ENCODE measurements at regions not wholly inside any gene's neighbourhood (a gene's known extent, or its start where the extent isn't known, plus 50 kb on each side); places are given as distances from the start of the nearest gene placed in this dataset.
"Not testable (repeated sequence)": the region's sequence is repeated elsewhere in the genome, so short reads cannot be mapped to it uniquely, and the experiment has no call there.

DNA sequence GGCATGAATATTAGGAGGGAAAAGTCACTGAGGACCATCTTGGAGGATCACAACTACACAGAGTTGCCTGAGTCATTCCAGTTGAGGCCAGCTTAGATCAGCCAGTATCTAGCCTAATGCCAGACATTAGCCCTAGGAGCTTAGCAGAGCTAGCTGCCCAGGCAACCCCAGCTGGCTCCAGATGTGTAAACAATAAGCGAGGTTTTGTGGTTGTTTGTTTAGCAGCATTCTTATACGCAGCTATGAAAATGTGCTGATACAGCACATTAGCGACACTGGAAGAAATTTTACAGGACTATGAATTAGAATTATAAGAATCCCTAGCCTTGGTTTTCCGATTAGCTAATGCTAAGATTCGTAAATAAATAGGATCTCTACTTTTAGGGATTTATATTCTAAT is 59.3 kb downstream of the BTBD3 start:
- peak in 1 of 2 experiments; percentile 9 for DNase-seq

GRCh38 chr20:11978496-11978895 is 60.8 kb downstream of the BTBD3 start:
- no peaks in the 10 kb centered on the region for H3K36me3 ChIP-seq
- H3K9me3 ChIP-seq (replicated peaks): 0 out of 2 replicates have a peak, but pooled peaks cover 3% of the 10 kb centered on the region
- H3K4me1 ChIP-seq: no peaks in the 10 kb centered on the region
- no peak overlapping the region for H3K27ac ChIP-seq
- peak in 1 of 2 experiments; percentile 22 for DNase-seq
- no peak overlapping the region for H3K4me3 ChIP-seq
- no peaks in the 10 kb centered on the region for H3K27me3 ChIP-seq

More for the DNA sequence above, 59.3 kb downstream of the BTBD3 start:
- no peaks in the 10 kb centered on the region for H3K27me3 ChIP-seq
- no peaks in the 10 kb centered on the region for H3K9me3 ChIP-seq (replicated peaks)
- H3K27ac ChIP-seq: no peak overlapping the region
- H3K4me3 ChIP-seq: no peak overlapping the region
- H3K4me1 ChIP-seq: no peaks in the 10 kb centered on the region
- H3K36me3 ChIP-seq: no peaks in the 10 kb centered on the region

GRCh38 chr20:11979306-11979990 is 61.8 kb downstream of the BTBD3 start:
- 0 out of 2 replicates have a peak, but pooled peaks cover 3% of the 10 kb centered on the region for H3K9me3 ChIP-seq (replicated peaks)
- H3K27me3 ChIP-seq: no peaks in the 10 kb centered on the region
- no peak overlapping the region for H3K4me3 ChIP-seq
- H3K27ac ChIP-seq: no peak overlapping the region
- H3K4me1 ChIP-seq: no peaks in the 10 kb centered on the region
- H3K36me3 ChIP-seq: no peaks in the 10 kb centered on the region
- no peak for DNase-seq

DNA sequence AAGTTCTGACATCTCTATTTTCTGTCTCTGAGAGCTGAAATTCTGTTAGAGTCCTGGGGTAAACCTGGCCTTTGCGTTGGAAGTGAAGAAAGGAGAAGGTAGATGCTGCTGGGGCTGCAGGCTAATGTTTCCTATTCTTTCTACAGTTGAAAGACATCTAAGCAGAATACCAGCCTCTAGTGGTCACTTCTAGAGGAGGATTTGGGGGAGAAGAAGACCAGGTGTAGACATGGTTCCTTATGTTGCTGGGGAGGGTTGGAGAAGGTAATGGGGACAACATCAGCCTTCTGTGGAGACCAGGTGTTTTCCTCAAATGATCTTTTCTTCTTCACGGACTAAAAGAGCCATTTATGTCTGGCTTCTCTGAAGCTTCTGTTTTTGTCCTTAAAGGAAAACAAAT is 62.6 kb downstream of the BTBD3 start:
- no peak overlapping the region for H3K27ac ChIP-seq
- H3K9me3 ChIP-seq (replicated peaks): 0 out of 2 replicates have a peak, but pooled peaks cover 3% of the 10 kb centered on the region
- no peak for DNase-seq
- H3K4me1 ChIP-seq: no peaks in the 10 kb centered on the region
- H3K4me3 ChIP-seq: no peak overlapping the region
- H3K36me3 ChIP-seq: no peaks in the 10 kb centered on the region
- no peaks in the 10 kb centered on the region for H3K27me3 ChIP-seq

DNA sequence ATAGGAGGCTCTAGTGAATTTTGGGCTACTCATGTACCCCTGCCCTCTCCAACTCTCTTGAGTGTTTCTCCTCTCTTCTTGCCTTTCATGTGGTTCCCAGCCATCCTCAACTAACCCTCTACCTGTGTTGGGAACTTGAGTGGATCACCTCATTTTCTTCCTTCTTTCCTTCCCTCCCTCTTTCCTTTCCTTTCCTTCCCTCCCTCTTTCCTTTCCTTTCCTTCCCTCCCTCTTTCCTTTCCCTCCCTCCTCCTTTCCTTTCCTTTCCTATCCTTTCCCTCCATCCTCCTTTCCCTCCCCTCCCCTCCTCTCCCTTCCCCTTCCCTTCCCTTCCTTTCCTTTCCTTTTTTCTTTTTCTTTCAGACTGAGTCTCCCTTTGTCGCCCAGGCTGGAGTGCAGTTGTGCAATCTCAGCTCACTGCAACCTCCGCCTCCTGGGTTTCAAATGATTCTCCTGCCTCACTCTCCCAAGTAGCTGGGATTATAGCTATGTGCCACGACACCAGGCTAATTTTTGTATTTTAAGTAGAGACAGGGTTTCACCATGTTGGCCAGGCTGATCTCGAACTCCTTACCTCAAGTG is 63.8 kb downstream of the BTBD3 start:
- H3K4me1 ChIP-seq: no peaks in the 10 kb centered on the region
- H3K27ac ChIP-seq: no peak overlapping the region
- 0 out of 2 replicates have a peak, but pooled peaks cover 3% of the 10 kb centered on the region for H3K9me3 ChIP-seq (replicated peaks)
- no peak overlapping the region for H3K4me3 ChIP-seq
- H3K36me3 ChIP-seq: no peaks in the 10 kb centered on the region
- no peaks in the 10 kb centered on the region for H3K27me3 ChIP-seq
- DNase-seq: no peak

DNA sequence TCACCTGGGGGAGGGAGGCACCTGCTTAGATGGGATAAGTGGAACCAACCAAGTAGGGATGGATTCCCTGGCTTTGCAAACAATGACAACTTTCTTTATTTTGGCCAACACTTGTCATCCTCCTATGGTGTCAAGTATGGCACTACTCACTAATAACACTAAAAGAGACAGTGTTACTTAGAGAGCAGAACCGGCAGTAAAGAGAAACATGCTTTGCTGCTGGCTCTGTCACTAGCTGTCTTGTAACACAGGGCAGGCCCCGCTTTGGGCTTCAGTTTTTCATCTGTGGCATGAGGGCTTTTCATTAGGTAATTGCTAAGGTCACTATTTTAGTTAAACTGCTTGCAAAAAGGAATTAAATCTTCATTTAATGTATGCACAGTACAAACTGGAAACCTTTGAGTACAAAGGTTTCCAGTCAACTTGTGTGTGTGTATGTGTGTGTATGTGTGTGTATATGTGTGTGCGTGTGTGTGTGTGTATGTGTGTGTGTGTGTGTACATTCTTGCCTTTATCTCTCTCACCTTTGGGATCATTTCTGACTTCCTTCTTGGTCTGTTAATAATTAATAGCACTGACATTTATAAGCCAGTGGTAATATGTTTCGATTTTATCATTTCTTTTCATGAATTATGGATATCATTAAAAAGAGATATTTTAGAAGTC is 64.7 kb downstream of the BTBD3 start:
- Histone ChIP-seq H3K27me3 (no peaks in the 10 kb centered on the region), H3K36me3 (no peaks in the 10 kb centered on the region), H3K27ac (no peak overlapping the region), H3K4me3 (no peak overlapping the region), H3K9me3 (replicated peaks) (0 out of 2 replicates have a peak, but pooled peaks cover 3% of the 10 kb centered on the region), H3K4me1 (no peaks in the 10 kb centered on the region)
- no peak for DNase-seq

DNA sequence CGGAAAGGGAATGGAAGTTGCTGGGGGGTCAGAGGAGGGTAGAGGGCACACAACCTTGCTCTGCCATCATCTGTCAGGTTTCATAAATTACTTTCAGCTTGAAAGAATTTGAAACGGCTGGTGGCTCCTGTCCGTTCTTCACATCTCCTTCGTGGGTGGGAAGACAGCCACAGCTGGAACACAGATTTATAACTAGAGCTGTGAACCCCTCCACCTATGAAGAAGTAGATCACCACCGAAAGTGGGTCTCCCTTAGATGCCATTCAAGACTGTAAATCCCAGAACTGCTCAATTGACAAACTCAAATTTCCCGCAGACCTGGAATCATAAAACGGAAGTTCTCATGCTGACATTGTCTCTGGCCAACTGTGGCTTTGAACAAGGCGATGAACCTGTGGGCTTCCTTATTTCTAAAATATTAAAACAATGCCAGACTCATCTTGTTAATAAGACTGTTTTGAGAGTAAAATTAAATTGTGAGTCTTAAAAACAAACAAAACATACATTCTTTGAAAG is 65.3 kb downstream of the BTBD3 start:
- Histone ChIP-seq H3K4me1 (no peaks in the 10 kb centered on the region), H3K4me3 (no peak overlapping the region), H3K27ac (no peak overlapping the region), H3K36me3 (no peaks in the 10 kb centered on the region), H3K9me3 (replicated peaks) (0 out of 2 replicates have a peak, but pooled peaks cover 3% of the 10 kb centered on the region), H3K27me3 (no peaks in the 10 kb centered on the region)
- DNase-seq: no peak

DNA sequence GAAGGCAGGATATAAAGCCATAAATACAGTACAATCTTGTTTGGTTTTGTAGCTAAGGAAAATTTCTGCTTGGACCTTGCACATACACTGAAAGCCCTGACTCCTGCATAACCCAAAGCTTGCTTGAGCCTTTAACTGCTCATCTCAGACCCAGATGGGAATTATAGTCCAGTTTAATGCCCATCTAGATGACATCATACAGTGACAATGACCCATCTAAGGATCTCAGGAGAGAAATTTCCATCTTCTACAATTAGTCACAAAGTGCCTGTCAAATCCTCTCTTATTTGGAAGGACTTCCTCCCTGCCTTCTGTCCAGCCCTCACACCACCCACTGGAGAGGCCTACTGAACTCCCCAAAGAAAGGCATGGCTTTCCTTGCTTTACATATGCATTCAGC is 69.3 kb downstream of the BTBD3 start:
- DNase-seq: no peak
- Histone ChIP-seq H3K27ac (no peak overlapping the region), H3K36me3 (no peaks in the 10 kb centered on the region), H3K4me3 (no peak overlapping the region), H3K27me3 (no peaks in the 10 kb centered on the region), H3K9me3 (replicated peaks) (0 out of 2 replicates have a peak, but pooled peaks cover 3% of the 10 kb centered on the region), H3K4me1 (no peaks in the 10 kb centered on the region)

DNA sequence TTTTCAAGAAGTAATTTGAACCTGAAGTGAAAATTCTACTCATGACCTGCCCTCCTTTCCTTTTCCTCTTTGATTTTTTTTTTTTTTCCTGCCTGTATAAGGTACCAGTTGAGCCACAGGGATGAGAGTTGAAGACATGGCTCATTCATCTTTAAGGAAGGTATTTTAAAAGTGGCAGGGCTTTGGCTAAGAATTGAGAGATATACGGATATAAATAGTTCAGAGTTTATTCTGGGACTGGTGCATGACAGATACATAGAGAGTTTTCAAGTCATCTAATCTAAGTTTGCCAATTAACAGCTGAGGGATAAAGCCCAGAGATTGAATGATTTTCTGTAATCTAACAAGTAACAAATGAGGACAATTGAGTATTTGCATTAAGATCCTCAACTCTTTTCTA is 69.8 kb downstream of the BTBD3 start:
- Histone ChIP-seq H3K27ac (no peak overlapping the region), H3K4me1 (no peaks in the 10 kb centered on the region), H3K4me3 (no peak overlapping the region), H3K9me3 (replicated peaks) (0 out of 2 replicates have a peak, but pooled peaks cover 3% of the 10 kb centered on the region), H3K27me3 (no peaks in the 10 kb centered on the region), H3K36me3 (no peaks in the 10 kb centered on the region)
- no peak for DNase-seq

- Histone ChIP-seq H3K36me3 (no peaks in the 10 kb centered on the region), H3K9me3 (replicated peaks) (no peaks in the 10 kb centered on the region), H3K4me3 (no peak overlapping the region), H3K27me3 (no peaks in the 10 kb centered on the region), H3K4me1 (no peaks in the 10 kb centered on the region), H3K27ac (no peak overlapping the region)
- DNase-seq: no peak
Measured at GRCh38 chr20:11989018-11989771, 71.5 kb downstream of the BTBD3 start.

DNA sequence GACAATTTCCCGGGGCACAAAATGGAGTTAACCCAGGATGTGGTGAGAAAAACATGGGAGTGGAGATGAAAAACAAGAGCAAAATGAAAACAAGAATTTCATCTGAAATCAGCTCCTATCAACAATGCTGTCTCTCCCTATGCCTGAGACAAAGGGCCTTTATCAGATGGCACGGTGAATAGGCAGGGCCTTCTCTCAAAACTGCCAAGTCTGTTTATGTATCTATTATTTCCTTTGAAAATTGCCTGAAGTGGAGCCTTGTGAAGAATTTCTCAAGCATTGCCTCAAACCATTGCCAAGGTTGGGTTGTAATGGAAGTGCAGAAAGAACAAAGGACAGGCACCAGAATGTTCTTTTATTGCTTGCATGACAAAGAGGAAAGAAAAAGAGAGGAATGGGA is 74.7 kb downstream of the BTBD3 start:
- Histone ChIP-seq H3K27ac (no peak overlapping the region), H3K9me3 (replicated peaks) (no peaks in the 10 kb centered on the region), H3K4me3 (no peak overlapping the region), H3K4me1 (peaks cover 12% of the 10 kb centered on the region), H3K36me3 (no peaks in the 10 kb centered on the region), H3K27me3 (no peaks in the 10 kb centered on the region)
- no peak for DNase-seq

DNA sequence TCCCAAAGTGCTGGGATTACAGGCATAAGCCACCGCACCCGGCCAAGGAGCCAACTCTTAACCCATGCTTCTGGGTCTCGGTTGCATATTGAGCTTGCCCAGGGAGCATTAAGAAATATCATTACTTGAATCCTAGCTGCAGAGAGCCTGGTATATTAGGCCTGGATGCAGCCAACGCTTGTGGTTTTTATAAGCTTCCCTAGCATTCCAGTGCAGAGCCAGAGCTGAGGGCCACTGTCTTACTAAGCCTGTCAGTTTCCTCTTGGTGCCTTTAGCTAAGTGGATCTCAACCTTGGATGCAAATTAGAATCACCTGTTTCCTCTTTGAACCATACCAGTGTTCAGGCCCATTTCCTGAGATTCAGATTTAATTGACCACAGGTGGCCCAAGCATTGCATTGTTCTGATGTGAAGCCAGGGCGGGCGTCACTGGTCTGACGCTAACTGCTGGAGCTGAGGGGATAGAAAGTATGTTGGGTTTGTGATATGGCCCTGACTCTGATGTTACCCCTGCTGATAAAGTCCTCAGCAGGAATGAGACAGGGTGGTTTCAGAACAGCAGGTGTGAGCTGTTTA is 76.3 kb downstream of the BTBD3 start:
- Histone ChIP-seq H3K4me1 (peaks cover 12% of the 10 kb centered on the region), H3K27me3 (no peaks in the 10 kb centered on the region), H3K4me3 (no peak overlapping the region), H3K36me3 (no peaks in the 10 kb centered on the region), H3K27ac (no peak overlapping the region), H3K9me3 (replicated peaks) (no peaks in the 10 kb centered on the region)
- peak; percentile 22 to 59 for DNase-seq

DNA sequence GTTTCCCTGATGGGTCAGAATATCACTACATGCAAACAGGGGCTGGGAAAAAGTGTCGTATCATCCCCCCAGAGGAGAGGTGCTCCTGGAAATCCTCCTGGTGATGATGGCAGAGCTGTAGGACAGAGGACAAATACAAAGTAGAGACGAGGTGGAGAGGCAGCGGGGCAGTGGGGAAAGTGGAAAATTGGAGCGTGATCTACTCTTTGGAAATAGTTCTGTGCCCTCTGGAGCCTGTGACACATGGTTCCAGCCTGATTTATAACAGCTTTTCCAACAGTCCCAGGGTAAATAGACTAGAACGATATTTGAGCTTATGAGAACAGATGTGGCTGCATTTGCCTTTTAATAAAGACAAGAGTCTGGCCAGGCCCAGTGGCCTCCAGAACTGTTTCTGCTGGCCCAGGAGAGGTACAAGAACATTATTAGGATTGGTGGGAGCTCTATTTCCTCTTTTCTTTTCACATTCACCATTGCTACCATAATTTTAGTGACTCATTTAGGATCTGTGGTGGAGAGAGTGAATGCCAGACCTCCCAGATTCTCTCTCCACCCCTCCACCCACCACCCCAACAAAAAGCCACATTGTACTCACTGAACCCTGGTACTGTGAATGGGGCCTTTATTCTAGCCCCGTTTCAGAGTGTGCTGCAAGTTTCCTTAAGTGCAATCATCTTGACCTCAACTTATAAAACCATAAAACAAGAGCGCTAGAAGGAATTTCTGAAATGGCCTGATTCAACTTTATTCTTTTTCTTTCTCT is 78.3 kb downstream of the BTBD3 start:
- Histone ChIP-seq H3K36me3 (no peaks in the 10 kb centered on the region), H3K9me3 (replicated peaks) (no peaks in the 10 kb centered on the region), H3K27me3 (no peaks in the 10 kb centered on the region), H3K4me1 (peaks cover 12% of the 10 kb centered on the region), H3K27ac (peak overlapping the region; percentile 78), H3K4me3 (no peak overlapping the region)
- peak; percentile 53 to 80 for DNase-seq

GRCh38 chr20:12004776-12005175 is 87.1 kb downstream of the BTBD3 start:
- H3K36me3 ChIP-seq; H3K9me3 ChIP-seq (replicated peaks); H3K4me1 ChIP-seq; H3K27ac ChIP-seq; H3K4me3 ChIP-seq; DNase-seq; H3K27me3 ChIP-seq: not testable (repeated sequence)

All from SJCRH30 (cell line).